NCI-H128 (cell line): ENCODE measurements at regions not wholly inside any gene's neighbourhood (a gene's known extent, or its start where the extent isn't known, plus 50 kb on each side); places are given as distances from the start of the nearest gene placed in this dataset.
"Not testable (repeated sequence)": the region's sequence is repeated elsewhere in the genome, so short reads cannot be mapped to it uniquely, and the experiment has no call there.

ENCODE experiments used
- DNase-seq: peaks from one replicate; lab custom pipeline; 2025; ENCODE audit not compliant: unreplicated experiment; lab: John Stamatoyannopoulos, UW

- DNase-seq = no peak
Measured at GRCh38 chr2:180614776-180615175, 365.6 kb upstream of the UBE2E3 start.

DNA sequence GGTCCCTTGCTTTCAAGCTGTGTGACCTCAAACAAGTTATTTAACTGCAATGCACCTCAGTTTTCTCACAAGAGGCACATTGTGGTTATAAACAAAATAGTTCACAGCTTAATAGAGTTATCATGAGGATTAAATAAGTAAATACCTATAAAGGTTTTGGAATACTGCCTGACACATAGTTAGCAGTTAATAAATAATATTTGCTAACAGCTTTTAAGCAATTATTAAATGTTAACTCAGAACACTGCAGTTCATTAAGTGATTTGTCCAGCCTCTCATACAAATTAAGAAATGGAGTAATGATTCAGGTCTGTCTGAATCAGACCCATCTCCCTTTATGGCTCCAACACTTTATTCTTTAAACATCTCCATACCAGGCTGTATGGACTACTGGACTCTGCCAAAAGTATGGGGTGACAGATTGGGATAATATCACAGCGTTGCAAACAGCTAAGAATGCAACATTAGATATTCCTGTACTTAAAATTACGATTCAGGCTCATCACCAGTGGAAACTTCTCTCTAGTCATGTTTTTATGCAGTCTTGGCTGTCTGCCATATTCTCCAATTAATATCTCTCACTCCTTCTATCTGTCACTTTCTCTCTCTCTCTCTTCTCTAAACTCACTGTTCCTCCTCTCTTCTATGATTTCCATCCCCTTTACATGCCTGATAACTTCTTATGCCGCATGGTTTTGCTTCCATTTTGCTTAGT is 370.6 kb upstream of the UBE2E3 start:
- no peak for DNase-seq

DNA sequence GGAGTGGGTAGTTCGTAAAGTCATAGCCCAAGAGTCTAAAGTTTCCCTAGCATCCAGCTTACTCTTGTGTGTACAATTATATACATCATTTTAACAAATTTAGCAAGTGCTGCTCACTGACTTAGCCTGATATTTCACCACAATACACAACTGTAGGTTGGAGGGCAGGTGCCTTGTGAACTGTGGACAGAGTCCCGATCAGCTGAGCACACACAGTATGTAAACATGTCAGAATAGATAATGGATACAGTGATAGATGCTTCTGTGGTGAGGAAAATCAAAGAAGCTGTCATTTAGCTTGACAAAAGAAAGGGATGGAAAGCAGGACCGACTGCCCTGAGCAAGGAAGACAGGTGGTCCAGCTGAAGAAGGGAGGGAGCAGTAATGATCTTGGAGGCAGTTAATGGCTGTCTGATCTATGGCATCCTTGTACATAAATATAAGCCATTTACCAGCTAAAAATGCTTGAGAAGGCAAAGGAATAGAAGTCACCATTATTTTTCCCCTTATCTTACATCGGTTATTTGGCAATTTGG is 372.8 kb upstream of the UBE2E3 start:
- no peak for DNase-seq

- no peak for DNase-seq
Measured at GRCh38 chr2:180604077-180604476, 376.3 kb upstream of the UBE2E3 start.

DNA sequence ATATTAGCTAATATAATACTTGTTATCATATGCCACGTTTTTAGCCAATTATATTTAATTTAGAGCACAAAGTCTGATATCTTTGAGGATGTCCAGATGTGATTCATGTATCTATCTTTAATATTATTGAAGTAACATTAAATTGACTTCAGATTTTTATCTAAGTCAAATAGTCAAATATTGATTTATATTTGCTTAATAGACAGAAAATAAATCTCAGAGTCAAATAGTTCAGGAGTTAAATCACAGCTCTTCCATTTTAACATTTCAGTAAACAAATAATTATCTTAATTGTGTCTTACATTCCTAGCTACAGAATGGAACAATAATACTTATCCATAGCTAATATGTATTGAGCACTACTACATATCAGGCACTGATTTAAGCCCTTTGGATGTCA is 379.4 kb upstream of the UBE2E3 start:
- DNase-seq = no peak

DNA sequence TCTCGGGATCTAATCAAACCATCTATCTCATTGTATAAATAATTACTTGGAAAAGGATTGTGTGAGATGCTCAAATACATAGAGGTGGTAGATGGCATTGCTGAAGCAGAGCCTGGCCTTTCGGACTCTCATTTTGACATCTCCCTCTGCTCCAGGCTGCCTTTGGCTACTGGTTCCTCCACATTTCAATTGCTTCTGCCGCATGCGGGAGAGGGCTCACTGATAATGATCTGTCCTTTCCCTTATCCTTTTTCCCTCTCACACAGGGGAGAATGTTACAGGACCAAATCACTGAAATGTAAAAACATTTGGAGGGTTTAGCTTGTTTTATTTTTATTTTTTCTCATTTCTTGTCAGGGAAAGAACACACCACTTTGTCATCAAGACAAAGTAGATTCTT is 380.6 kb upstream of the UBE2E3 start:
- DNase-seq = no peak

DNA sequence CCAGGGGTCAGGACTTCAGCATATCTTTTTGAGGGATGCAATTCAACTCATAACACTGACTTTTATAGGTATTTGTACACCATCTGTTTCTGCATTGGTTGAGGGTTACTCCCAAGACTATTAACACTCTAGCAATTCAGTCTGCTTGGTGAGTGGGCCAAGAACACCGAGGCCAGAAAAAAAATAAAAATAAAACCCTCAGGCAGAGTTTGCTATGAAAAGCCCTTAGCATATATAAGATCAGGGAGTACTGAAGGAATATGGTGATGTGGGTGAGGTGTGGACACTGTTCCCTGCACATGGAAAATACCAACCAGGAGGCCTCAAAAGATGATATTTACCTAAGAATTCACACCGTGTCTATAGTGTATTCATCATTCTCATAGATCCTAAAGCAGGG is 383.2 kb upstream of the UBE2E3 start:
- no peak for DNase-seq

DNA sequence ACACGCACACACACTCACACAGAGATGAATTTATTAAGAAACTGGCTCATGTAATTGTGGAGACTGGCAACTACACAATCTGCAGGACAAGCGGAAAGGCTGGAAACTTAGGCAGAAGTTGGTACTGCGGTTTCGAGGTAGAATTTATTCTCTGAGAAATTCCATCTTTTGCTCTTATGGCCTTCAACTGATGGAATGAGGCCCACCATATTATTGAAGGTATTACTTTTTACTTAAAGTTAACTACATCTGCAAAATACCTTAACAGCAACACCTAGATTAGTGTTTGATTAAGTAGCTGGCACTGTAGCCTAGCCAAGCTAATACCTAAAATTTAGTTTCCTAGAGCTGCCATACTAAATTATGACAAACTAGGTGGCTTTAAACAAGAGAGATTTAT is 384.0 kb upstream of the UBE2E3 start:
- no peak for DNase-seq

DNA sequence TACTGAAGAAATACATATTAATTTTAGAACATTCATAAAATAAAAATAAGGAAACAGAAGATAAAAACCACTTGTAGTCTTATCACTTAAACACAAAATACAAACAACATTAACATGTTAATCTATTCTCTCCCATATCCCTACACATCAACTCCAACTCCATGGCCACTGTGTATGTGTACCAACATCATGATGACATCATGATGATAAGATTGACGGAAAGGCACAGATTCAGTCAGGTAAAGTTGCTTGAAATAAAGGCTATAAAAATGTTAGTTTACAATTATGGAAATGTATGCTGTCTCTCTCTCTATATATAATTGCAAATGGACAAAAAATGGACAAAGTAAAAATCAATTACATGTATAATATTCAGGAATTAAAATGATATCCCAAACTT is 388.5 kb upstream of the UBE2E3 start:
- DNase-seq = no peak

GRCh38 chr2:180591093-180591781 is 389.2 kb upstream of the UBE2E3 start:
- not testable (repeated sequence) for DNase-seq

DNA sequence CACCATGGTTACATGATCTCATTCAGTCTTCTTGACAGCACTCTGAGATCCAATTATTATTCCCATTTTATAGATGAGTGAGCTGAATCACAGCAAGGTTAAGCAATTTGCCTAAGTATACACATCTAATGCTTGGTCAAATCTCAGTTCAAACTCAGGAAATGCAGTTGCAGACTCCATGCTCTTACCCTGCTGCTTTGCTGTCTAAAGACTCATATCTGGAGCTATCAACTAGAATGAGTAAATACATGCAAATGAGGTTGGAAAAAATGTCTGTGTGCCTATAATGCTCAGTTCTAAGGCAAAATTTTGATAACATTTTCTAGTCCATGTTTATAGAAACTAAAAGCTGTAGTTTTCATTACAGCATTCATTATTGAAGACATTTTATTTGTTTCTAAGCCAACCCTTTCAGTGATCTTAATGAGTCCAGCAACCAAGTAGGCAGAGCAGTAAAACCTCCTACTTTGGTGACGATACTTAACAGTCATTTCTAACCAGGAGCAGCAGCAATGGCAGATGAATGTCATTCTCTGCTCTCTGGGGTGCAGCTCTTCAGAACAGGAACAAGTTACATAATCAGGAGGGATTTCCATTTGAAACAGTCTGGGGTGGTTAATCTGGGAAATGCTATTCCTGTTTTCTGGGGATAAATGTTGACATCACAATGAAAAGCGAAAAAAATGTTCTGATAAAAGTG is 396.8 kb upstream of the UBE2E3 start:
- no peak for DNase-seq

GRCh38 chr2:180579388-180579787 is 401.0 kb upstream of the UBE2E3 start:
- no peak for DNase-seq

DNA sequence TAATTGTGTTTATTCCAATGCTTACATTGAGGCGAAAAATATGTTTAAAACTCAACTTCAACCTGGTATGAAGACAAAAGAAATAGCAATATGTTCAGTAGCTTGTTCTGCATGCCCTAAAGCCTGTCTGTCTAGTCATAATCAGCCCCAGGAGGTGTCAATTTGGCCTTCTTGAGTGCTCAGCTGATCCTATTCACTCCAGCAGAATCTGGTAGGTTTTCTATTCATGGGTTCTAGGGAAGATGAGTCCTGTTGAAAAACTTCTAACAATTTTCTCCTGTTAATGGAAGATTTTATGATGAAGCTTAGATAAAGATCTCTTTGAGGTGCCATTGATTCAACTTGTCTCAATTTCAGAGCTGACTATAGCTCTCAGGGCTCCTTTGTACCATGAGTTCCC is 402.0 kb upstream of the UBE2E3 start:
- DNase-seq = no peak

DNA sequence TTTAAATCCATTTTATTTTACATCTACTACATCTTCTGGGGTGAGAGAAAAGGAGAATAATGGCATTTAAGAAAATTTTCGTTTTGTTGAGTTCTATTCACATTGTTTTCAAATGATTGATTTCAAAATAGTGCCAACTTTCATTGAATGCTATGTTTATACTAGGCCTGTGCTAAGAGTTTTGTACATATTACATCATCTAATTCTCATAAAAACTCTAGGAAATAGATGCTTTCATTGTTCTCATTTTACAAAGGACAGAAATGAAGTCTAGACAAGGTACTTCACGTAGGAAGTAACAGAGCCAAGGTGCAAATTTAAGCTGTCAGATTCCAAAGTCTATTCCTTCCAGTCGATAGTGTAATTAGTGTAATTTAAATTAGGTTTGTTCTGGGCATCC is 402.8 kb upstream of the UBE2E3 start:
- no peak for DNase-seq

DNA sequence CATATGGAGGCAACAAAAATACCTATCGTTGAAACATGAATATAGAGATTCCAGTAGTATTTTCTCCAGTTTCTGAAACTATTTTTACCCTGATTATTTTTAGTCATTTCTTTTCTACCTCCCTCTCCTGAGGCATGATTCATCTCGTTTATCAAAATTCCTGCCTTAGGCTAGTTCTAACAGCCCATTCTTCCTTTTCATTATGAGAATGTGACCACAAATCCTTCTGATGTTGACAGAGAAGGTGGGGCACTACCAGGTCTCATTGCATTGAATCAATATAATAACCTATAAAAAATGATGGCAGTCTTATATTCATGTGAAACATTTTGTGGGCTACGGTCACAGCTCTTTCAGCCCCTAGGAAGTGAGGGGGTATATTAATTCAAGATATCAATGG is 406.5 kb upstream of the UBE2E3 start:
- no peak for DNase-seq

GRCh38 chr2:180572346-180572745 is 408.1 kb upstream of the UBE2E3 start:
- DNase-seq = no peak

DNA sequence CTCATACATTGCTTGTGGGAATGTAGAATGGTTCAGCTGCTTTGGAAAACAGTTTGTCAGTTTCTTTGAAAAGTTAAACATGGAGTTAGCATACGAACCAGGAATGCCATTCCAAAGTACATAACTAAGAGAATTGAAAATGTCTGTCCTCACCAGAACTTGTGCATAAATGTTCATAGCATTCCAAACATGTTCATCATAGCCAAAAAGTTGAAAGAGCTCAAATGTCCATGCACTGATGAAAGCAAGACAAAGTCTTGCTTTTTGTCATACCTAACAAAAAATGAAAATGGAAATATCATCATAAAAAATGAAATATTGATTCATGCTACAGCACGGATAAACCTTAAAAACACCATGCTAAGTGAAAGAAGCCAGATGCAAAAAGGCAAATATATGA is 408.8 kb upstream of the UBE2E3 start:
- no peak for DNase-seq

- no peak for DNase-seq
Measured at GRCh38 chr2:180570864-180571263, 409.5 kb upstream of the UBE2E3 start.

- no peak for DNase-seq
Measured at GRCh38 chr2:180564051-180564450, 416.4 kb upstream of the UBE2E3 start.

DNA sequence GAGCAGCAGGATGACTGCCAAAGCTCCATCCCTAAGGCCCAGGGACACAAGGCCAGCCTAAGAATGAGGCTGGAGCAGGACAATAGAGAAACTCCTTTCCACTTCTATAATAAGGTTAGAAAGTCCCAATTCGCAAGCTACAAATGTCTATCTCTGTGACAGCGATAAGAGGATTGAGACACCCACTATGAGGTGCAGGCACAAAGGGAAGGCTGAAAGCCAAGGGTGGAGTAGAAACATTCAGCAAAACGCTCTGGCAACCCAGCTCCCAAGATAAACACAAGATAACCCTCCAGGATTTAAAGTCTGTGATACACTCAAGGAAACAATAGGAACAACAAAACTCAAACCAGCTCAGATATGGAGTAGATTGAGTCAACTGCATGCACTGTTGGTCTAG is 418.0 kb upstream of the UBE2E3 start:
- DNase-seq = no peak

GRCh38 chr2:180559771-180560170 is 420.6 kb upstream of the UBE2E3 start:
- DNase-seq = no peak

GRCh38 chr2:180559038-180559437 is 421.4 kb upstream of the UBE2E3 start:
- no peak for DNase-seq
